ENCODE measurements at regions not wholly inside any gene's neighbourhood (a gene's known extent, or its start where the extent isn't known, plus 50 kb on each side); places are given as distances from the start of the nearest gene placed in this dataset.

DNA sequence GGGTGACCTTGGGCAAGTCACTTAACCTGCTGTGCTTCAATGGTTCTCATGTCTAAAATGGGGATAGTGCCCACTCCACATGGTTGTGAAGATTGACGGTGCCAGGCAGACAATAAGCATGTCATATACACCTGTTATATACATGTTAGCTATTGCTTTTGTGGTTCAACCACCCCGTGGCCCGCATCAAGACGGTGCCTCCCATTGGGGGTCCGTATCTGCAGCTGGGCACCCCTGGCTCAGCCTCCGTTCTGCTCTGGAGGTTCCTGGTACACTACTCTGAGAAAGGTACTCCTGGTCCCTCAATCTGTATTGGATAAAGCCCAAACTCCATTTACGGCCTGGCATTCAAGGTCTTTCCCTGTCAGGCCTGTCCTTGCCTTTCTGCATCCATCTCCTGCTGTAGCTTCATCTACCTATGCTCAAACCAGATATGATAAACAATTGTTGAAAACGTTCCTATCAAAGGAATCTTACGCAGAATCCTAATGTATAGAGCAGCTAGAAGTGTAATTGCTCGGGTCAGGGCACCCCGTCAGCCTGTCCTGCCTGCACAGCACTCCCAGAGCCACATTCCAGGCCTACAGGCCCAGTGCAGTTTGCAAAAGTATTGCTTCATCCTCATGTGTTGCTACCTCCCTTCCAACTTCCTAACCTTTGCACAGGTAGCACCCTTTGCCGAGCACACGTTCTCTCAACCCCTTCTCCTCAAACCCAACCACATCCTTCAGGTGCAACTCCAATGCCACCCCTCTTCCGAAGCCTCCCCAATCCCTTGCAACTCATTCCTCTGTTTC is 194.9 kb downstream of the BCR start:
- no peak for DNase-seq (ENCODE audit: low read depth in 1 of 2, low spot score in 1 of 2)
- WGBS (ENCODE audit: missing lambda C conversion rate), result 68% methylated on average over 14 of the region's 14 CpGs

DNA sequence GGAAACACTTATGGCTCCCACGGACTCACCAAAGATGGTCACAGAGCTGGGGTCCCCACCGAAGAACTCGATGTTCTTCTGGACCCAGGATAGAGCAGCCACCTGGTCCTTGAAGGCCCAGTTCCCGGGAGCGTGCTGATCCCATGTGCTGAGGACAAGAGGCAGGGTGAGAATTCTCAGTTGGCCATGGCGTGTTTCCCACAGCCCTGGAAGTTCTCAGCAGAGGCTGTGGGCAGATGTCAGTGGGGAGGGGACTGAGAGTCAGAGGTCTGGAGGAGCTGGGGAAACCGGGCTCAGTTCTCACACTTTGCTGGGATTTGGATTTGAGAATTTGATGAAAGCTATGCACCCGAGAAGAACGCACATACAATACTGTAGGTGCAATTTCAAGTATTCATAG is 193.3 kb downstream of the BCR start:
- Histone ChIP-seq H3K4me1 (no peaks in the 10 kb centered on the region), H3K4me2 (no peak overlapping the region), H3K9me3 (no peaks in the 10 kb centered on the region), H3K4me3 (no peak overlapping the region), H3K27ac (no peak overlapping the region)
- CTCF ChIA-PET, result interaction anchor here (0.6 to 2.1 kb wide), 3 partner anchors 9 to 12 kb away, joined by 3 to 14 read pairs (median 3); no protein-coding TSS in a partner anchor
- TF ChIP-seq HEYL (CRISPR knock-in tag; IDR thresholded peaks at IDR 0.05), result no peak
- no peak for TF ChIP-seq PHF8 (IDR thresholded peaks at IDR 0.05; ENCODE audit: borderline replicate concordance, low read depth)
- TF ChIP-seq GATA3 (IDR thresholded peaks at IDR 0.05; ENCODE audit: borderline replicate concordance), result no peak
- ATAC-seq, result no peak
- FAIRE-seq, result no peak
- WGBS (ENCODE audit: missing lambda C conversion rate), result 61% methylated on average over 6 of the region's 9 CpGs
- no peak for DNase-seq (ENCODE audit: low read depth in 1 of 2, low spot score in 1 of 2)
- POLR2A ChIA-PET, result no interaction called here

More for the DNA sequence above, 194.9 kb downstream of the BCR start:
- TF ChIP-seq, protein P1, sequence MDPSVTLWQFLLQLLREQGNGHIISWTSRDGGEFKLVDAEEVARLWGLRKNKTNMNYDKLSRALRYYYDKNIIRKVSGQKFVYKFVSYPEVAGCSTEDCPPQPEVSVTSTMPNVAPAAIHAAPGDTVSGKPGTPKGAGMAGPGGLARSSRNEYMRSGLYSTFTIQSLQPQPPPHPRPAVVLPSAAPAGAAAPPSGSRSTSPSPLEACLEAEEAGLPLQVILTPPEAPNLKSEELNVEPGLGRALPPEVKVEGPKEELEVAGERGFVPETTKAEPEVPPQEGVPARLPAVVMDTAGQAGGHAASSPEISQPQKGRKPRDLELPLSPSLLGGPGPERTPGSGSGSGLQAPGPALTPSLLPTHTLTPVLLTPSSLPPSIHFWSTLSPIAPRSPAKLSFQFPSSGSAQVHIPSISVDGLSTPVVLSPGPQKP (IDR thresholded peaks at IDR 0.05; ENCODE audit: low read depth, low read length), result no peak
- TF ChIP-seq PHF8 (IDR thresholded peaks at IDR 0.05; ENCODE audit: borderline replicate concordance, low read depth), result no peak
- TF ChIP-seq FOSL2 (IDR thresholded peaks at IDR 0.05), result no peak
- TF ChIP-seq FOSL2 (CRISPR knock-in tag; IDR thresholded peaks at IDR 0.05), result no peak
- TF ChIP-seq CEBPB (IDR thresholded peaks at IDR 0.05), result no peak
- no peak for TF ChIP-seq MYC (IDR thresholded peaks at IDR 0.05; ENCODE audit: borderline replicate concordance, low read length)
- no peak for TF ChIP-seq TP53 (CRISPR knock-in tag; IDR thresholded peaks at IDR 0.05)
- ChIA-PET POLR2A (no interaction called here), CTCF (interaction anchor here (0.8 kb wide), 1 partner anchor 11 kb away, joined by 3 read pairs; no protein-coding TSS in a partner anchor)
- FAIRE-seq, result no peak
- Histone ChIP-seq H3K27ac (no peak overlapping the region), H3K4me2 (no peak overlapping the region), H3K4me3 (no peak overlapping the region), H3K4me1 (no peaks in the 10 kb centered on the region), H3K9me3 (no peaks in the 10 kb centered on the region)
- no peak for ATAC-seq

DNA sequence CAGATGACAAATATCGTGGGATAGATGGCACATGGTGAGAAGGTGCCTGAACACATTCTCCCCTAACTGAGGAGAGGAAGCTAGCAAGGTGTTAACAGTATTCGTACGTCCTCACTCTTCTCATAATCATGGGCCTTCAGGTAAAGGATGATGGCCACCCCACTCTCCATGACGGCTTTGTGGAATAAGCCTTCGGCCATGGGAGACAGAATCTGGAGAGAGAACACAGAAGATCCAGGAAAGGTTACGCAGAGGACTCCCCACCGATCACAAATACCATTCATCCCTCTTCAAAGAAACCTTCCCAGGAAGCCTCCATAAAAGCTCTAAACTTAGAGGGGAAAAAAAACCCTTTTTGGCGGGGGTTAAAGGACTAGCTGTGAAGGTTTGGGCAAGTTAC is 189.9 kb downstream of the BCR start:
- ATAC-seq, result no peak
- DNase-seq (ENCODE audit: low read depth in 1 of 2, low spot score in 1 of 2), result no peak
- ChIA-PET POLR2A (no interaction called here), CTCF (interaction anchor here (3.1 kb wide), 1 partner anchor 15 kb away, joined by 16 read pairs; no protein-coding TSS in a partner anchor)
- WGBS (ENCODE audit: missing lambda C conversion rate), result 69% methylated on average over 8 of the region's 8 CpGs
- Histone ChIP-seq H3K27ac (no peak overlapping the region), H3K4me2 (no peak overlapping the region), H3K9me3 (no peaks in the 10 kb centered on the region), H3K4me3 (no peak overlapping the region), H3K4me1 (no peaks in the 10 kb centered on the region)
- no peak for FAIRE-seq
- TF ChIP-seq CBX8 (IDR thresholded peaks at IDR 0.05), result no peak
- no peak for TF ChIP-seq TP53 (CRISPR knock-in tag; IDR thresholded peaks at IDR 0.05)
- TF ChIP-seq ZSCAN20 (CRISPR knock-in tag; IDR thresholded peaks at IDR 0.05), result no peak
- TF ChIP-seq NFE2L2 (conservative IDR thresholded peaks at IDR 0.05; ENCODE audit: low read length), result no peak
- no peak for TF ChIP-seq CHD2 (IDR thresholded peaks at IDR 0.05; ENCODE audit: low read length, partially characterized antibody)
- TF ChIP-seq, protein P2, sequence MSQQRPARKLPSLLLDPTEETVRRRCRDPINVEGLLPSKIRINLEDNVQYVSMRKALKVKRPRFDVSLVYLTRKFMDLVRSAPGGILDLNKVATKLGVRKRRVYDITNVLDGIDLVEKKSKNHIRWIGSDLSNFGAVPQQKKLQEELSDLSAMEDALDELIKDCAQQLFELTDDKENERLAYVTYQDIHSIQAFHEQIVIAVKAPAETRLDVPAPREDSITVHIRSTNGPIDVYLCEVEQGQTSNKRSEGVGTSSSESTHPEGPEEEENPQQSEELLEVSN (IDR thresholded peaks at IDR 0.05; ENCODE audit: borderline replicate concordance, low read depth), result no peak
- TF ChIP-seq NR3C1 (IDR thresholded peaks at IDR 0.05), result no peak
- no peak for TF ChIP-seq SREBF2 (IDR thresholded peaks at IDR 0.05)
- no peak for TF ChIP-seq JUNB (IDR thresholded peaks at IDR 0.05)
- TF ChIP-seq, protein P3, sequence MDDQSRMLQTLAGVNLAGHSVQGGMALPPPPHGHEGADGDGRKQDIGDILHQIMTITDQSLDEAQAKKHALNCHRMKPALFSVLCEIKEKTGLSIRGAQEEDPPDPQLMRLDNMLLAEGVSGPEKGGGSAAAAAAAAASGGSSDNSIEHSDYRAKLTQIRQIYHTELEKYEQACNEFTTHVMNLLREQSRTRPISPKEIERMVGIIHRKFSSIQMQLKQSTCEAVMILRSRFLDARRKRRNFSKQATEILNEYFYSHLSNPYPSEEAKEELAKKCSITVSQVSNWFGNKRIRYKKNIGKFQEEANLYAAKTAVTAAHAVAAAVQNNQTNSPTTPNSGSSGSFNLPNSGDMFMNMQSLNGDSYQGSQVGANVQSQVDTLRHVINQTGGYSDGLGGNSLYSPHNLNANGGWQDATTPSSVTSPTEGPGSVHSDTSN (IDR thresholded peaks at IDR 0.05), result no peak
- no peak for TF ChIP-seq BHLHE40 (IDR thresholded peaks at IDR 0.05; ENCODE audit: low read depth, low read length)
- no peak for TF ChIP-seq HOXB13 (CRISPR knock-in tag; IDR thresholded peaks at IDR 0.05; ENCODE audit: low read depth)
- TF ChIP-seq TFCP2L1 (CRISPR knock-in tag; IDR thresholded peaks at IDR 0.05), result no peak
- no peak for TF ChIP-seq HEYL (CRISPR knock-in tag; IDR thresholded peaks at IDR 0.05)
- TF ChIP-seq, protein P1 (IDR thresholded peaks at IDR 0.05; ENCODE audit: low read depth, low read length), result no peak
- TF ChIP-seq HDAC2 (IDR thresholded peaks at IDR 0.05), result no peak
- TF ChIP-seq FOXS1 (CRISPR knock-in tag; IDR thresholded peaks at IDR 0.05), result no peak

All from A549 (cell line).